Neuronal stem cell (in vitro differentiated cells): ENCODE measurements at regions not wholly inside any gene's neighbourhood (a gene's known extent, or its start where the extent isn't known, plus 50 kb on each side); places are given as distances from the start of the nearest gene placed in this dataset.

Experiments used
- DNase-seq: peaks from one replicate; pipeline ENCODE4 v3.0.0-alpha.2; 2013; ENCODE audit warnings: low spot score
- H2AFZ ChIP-seq: one replicate; pipeline ENCODE4 v1.6.1; 2013; ENCODE audit warnings: mild to moderate bottlenecking, low read length, inconsistent platforms
- H2AK5ac ChIP-seq: 2 replicates; pipeline ENCODE4 v1.6.1; 2013; ENCODE audit warnings: low read depth, mild to moderate bottlenecking, inconsistent platforms, low read length, moderate library complexity, mixed read lengths
- H2BK120ac ChIP-seq: 2 replicates; pipeline ENCODE4 v1.6.1; 2013; ENCODE audit warnings: low read depth, mild to moderate bottlenecking, inconsistent platforms, low read length, moderate library complexity, mixed read lengths
- H2BK12ac ChIP-seq: one replicate; pipeline ENCODE4 v1.6.1; 2013; ENCODE audit warnings: low read length, inconsistent platforms
- H2BK15ac ChIP-seq: 2 replicates; pipeline ENCODE4 v1.6.1; 2013; ENCODE audit warnings: mild to moderate bottlenecking, low read length, inconsistent platforms, mixed read lengths
- H2BK5ac ChIP-seq: one replicate; pipeline ENCODE4 v1.6.1; 2013; ENCODE audit warnings: inconsistent platforms, mild to moderate bottlenecking, low read length, moderate library complexity
- H3K14ac ChIP-seq: one replicate; pipeline ENCODE4 v1.6.1; 2013; ENCODE audit warnings: low read length, inconsistent platforms
- H3K18ac ChIP-seq: 2 replicates; pipeline ENCODE4 v1.6.1; 2013; ENCODE audit warnings: low read length, inconsistent platforms
- H3K23ac ChIP-seq: 2 replicates; pipeline ENCODE4 v1.6.1; 2013; ENCODE audit warnings: low read depth, mild to moderate bottlenecking, mixed read lengths, low read length, inconsistent platforms; ENCODE audit not compliant: poor library complexity
- H3K27ac ChIP-seq: replicated peaks from 3 replicates; pipeline ENCODE4 v1.5.1; 2013; ENCODE audit warnings: low read length, inconsistent platforms
- H3K27me3 ChIP-seq, 3 experiments: 2 replicates each; pipeline ENCODE4 v1.6.1; 2013; ENCODE audit warnings: low read length in 3 of 3, mild to moderate bottlenecking in 2 of 3, inconsistent platforms in 1 of 3, low read depth in 1 of 3, mixed read lengths in 1 of 3, moderate library complexity in 1 of 3; ENCODE audit not compliant: control insufficient read depth in 3 of 3, insufficient read depth in 3 of 3
- H3K36me3 ChIP-seq, 2 donors: replicated peaks in 1 of 2; 2 replicates each; pipeline ENCODE4 v1.6.1; 2013; ENCODE audit warnings: low read length in 2 of 2; ENCODE audit not compliant: control insufficient read depth in 2 of 2, insufficient read depth in 2 of 2
- H3K4ac ChIP-seq: 2 replicates; pipeline ENCODE4 v1.6.1; 2013; ENCODE audit warnings: inconsistent platforms, mild to moderate bottlenecking, low read length, moderate library complexity
- H3K4me1 ChIP-seq, 2 donors: 1 replicate in 1 of 2; 2 replicates in 1 of 2; pipeline ENCODE4 v1.6.1; 2013; ENCODE audit warnings: low read length in 2 of 2, low read depth in 1 of 2; ENCODE audit not compliant: control insufficient read depth in 2 of 2, insufficient read depth in 1 of 2
- H3K4me2 ChIP-seq: one replicate; pipeline ENCODE4 v1.6.1; 2013; ENCODE audit warnings: mild to moderate bottlenecking, low read length, inconsistent platforms; ENCODE audit not compliant: insufficient read depth, poor library complexity, severe bottlenecking
- H3K4me3 ChIP-seq, 2 donors: 2 replicates each; pipeline ENCODE4 v1.5.1; 2013; ENCODE audit warnings: low read length in 2 of 2, mild to moderate bottlenecking in 2 of 2, inconsistent platforms in 1 of 2, moderate library complexity in 1 of 2
- H3K79me1 ChIP-seq: one replicate; pipeline ENCODE4 v1.6.1; 2013; ENCODE audit warnings: low read depth, mild to moderate bottlenecking, inconsistent platforms, low read length, moderate library complexity
- H3K9ac ChIP-seq: one replicate; pipeline ENCODE4 v1.6.1; 2013; ENCODE audit warnings: mild to moderate bottlenecking, low read depth, low read length, inconsistent platforms; ENCODE audit not compliant: poor library complexity
- H3K9me3 ChIP-seq, 2 donors: replicated peaks in 1 of 2; 2 replicates each; pipeline versions ENCODE3 to v1.6.1; 2013; ENCODE audit warnings: low read length in 2 of 2, mild to moderate bottlenecking in 2 of 2, inconsistent platforms in 1 of 2, low read depth in 1 of 2, mixed read lengths in 1 of 2, moderate library complexity in 1 of 2; ENCODE audit not compliant: control insufficient read depth in 2 of 2, insufficient read depth in 1 of 2
- H4K8ac ChIP-seq: one replicate; pipeline ENCODE4 v1.6.1; 2013; ENCODE audit warnings: low read depth, mild to moderate bottlenecking, inconsistent platforms, low read length, moderate library complexity
- H4K91ac ChIP-seq: one replicate; pipeline ENCODE4 v1.6.1; 2013; ENCODE audit warnings: low read length, low read depth, mild to moderate bottlenecking, inconsistent platforms; ENCODE audit not compliant: poor library complexity
- WGBS, 2 donors: extraction: QIAGEN DNeasy Blood & Tissue Kit; methylation state at CpG; one replicate each; pipeline ENCODE4 v1.1.7; 2013; ENCODE audit warnings: missing lambda C conversion rate in 2 of 2, mixed read lengths in 1 of 2; ENCODE audit not compliant: insufficient read length in 2 of 2, insufficient replicate concordance in 1 of 2; ENCODE audit errors: extremely low coverage in 2 of 2; 5-methylcytosine and 5-hydroxymethylcytosine counted together

GRCh38 chr10:109668703-109669102 is 254.6 kb downstream of the XPNPEP1 start:
- Histone ChIP-seq H3K9me3 (no peaks in the 10 kb centered on the region), H2AK5ac (no peak overlapping the region), H3K4me2 (no peak overlapping the region), H3K4me3 (no peak overlapping the region), H4K91ac (no peak overlapping the region), H2BK15ac (no peak overlapping the region), H3K4ac (no peak overlapping the region), H2BK12ac (no peak overlapping the region), H3K18ac (no peak overlapping the region), H2AFZ (no peak overlapping the region), H3K4me1 (peaks cover 0 to 1% of the 10 kb centered on the region in 2 donors), H3K79me1 (no peaks in the 10 kb centered on the region), H2BK120ac (no peak overlapping the region), H3K27me3 (no peaks in the 10 kb centered on the region), H3K9ac (no peak overlapping the region), H3K14ac (no peak overlapping the region), H4K8ac (no peak overlapping the region), H2BK5ac (no peak overlapping the region), H3K36me3 (no peaks in the 10 kb centered on the region), H3K27ac (no peak overlapping the region), H3K23ac (no peak overlapping the region)
- no peak for DNase-seq

DNA sequence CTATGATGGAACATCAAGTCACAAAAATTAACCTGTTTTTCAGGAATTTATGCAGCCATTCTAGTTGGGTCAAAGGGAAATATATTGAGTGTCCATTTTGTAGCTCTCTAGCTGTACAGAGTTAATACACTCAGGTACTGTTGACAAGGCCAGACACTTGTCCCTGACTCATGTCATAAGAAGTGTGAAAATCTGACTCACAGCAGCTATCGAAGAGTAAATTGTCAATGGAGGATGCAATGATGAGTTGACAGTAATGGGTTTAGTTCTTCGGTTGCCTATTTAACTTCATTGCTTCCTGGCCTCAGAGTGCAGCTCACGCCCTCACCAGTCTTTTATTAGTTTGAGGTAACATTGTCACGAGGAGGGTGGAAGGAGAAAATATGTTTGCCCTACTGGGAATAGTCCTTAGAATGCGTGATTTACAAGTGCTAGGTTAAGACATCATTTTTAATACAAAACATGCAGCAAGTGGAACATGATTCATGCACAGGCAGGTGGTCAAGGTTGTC is 255.1 kb downstream of the XPNPEP1 start:
- no CpG with 5 or more reads among the region's 5 CpGs for WGBS, 2 donors
- Histone ChIP-seq H3K14ac (no peak overlapping the region), H3K23ac (no peak overlapping the region), H3K18ac (no peak overlapping the region), H3K9ac (no peak overlapping the region), H3K36me3 (no peaks in the 10 kb centered on the region), H3K4me1 (peaks cover 0 to 1% of the 10 kb centered on the region in 2 donors), H2BK12ac (no peak overlapping the region), H2AK5ac (no peak overlapping the region), H4K8ac (no peak overlapping the region), H3K27ac (no peak overlapping the region), H3K9me3 (peaks cover 0 to 2% of the 10 kb centered on the region in 2 donors), H3K27me3 (no peaks in the 10 kb centered on the region), H3K4me2 (no peak overlapping the region), H3K79me1 (no peaks in the 10 kb centered on the region), H2BK5ac (no peak overlapping the region), H2AFZ (no peak overlapping the region), H2BK120ac (no peak overlapping the region), H2BK15ac (no peak overlapping the region), H4K91ac (no peak overlapping the region), H3K4ac (no peak overlapping the region), H3K4me3 (no peak overlapping the region)
- no peak for DNase-seq

DNA sequence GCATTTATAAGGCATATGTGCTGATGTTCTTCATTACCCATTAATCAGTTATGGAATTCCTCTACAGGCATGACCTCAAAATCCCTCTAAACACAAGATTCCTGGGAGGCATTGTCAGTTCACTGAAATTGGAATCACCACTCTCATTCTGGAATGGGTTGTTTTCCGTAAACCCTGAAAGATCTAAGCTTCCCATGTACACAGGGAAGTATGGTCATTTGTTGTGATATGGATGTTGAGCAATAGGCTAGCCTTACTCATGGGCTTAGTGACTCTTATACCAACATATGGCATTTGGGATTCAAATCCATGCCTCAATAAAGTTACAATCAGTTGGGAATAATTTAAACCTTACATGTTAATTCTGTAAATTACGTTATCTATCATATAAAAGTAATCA is 258.0 kb downstream of the XPNPEP1 start:
- Histone ChIP-seq H2BK12ac (no peak overlapping the region), H3K4me2 (no peak overlapping the region), H4K8ac (no peak overlapping the region), H3K4me3 (no peak overlapping the region), H3K27ac (no peak overlapping the region), H3K27me3 (no peaks in the 10 kb centered on the region), H3K14ac (no peak overlapping the region), H3K18ac (no peak overlapping the region), H3K23ac (no peak overlapping the region), H3K4me1 (peaks cover 0 to 1% of the 10 kb centered on the region in 2 donors), H3K9ac (no peak overlapping the region), H3K36me3 (no peaks in the 10 kb centered on the region), H2BK15ac (no peak overlapping the region), H3K4ac (no peak overlapping the region), H2AK5ac (no peak overlapping the region), H2BK120ac (no peak overlapping the region), H2AFZ (no peak overlapping the region), H2BK5ac (no peak overlapping the region), H3K79me1 (no peaks in the 10 kb centered on the region), H4K91ac (no peak overlapping the region), H3K9me3 (peaks cover 0 to 2% of the 10 kb centered on the region in 2 donors)
- no CpG with 5 or more reads among the region's 2 CpGs for WGBS, 2 donors
- DNase-seq = no peak

DNA sequence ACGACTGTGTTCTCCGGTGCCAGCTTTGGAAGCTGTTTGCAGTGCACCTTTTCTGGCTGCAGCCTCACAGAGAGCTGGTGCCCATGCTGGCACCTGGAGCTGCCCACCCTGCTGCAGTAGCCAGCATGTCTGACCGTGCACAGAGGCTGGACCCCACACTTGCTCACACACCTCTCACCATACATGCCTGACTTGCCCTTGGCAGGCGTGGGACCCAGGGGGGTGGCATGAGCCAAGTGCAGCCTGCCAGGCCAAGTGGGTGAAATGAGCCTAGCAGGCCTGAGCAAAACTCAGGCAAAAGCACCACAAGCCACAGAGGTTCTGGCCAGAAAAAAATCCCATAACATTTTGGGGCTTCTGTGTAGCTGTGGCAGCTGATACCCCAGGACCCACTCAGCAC is 258.8 kb downstream of the XPNPEP1 start:
- Histone ChIP-seq H4K8ac (peak overlapping the region; percentile 87), H3K27me3 (no peaks in the 10 kb centered on the region), H2BK12ac (peak overlapping the region; percentile 88), H3K9me3 (peaks cover 0 to 2% of the 10 kb centered on the region in 2 donors), H3K4me1 (peaks cover 0 to 1% of the 10 kb centered on the region in 2 donors), H4K91ac (no peak overlapping the region), H3K9ac (no peak overlapping the region), H2BK15ac (no peak overlapping the region), H3K4me2 (no peak overlapping the region), H3K23ac (peak overlapping the region; percentile 67), H2BK5ac (peak overlapping the region; percentile 67), H2BK120ac (no peak overlapping the region), H3K4ac (peak overlapping the region; percentile 42), H3K18ac (peak overlapping the region; percentile 86), H3K79me1 (no peaks in the 10 kb centered on the region), H3K14ac (peak overlapping the region; percentile 39), H3K4me3 (no peak overlapping the region), H2AK5ac (peak overlapping the region; percentile 92), H3K27ac (no peak overlapping the region), H2AFZ (no peak overlapping the region), H3K36me3 (no peaks in the 10 kb centered on the region)
- no peak for DNase-seq
- WGBS, 2 donors = no CpG with 5 or more reads among the region's 4 CpGs
